ENCODE measurements at regions not wholly inside any gene's neighbourhood (a gene's known extent, or its start where the extent isn't known, plus 50 kb on each side); places are given as distances from the start of the nearest gene placed in this dataset.

- peaks cover 4% of the 10 kb centered on the region for H3K27me3 Mint-ChIP-seq
These were observed 116.9 kb upstream of the GDF10 start for GRCh38 chr10:47182934-47183703.

GRCh38 chr10:47183704-47184041 is 116.3 kb upstream of the GDF10 start:
- no peaks in the 10 kb centered on the region for H3K4me1 Mint-ChIP-seq (ENCODE audit: low read depth)
- H3K27me3 Mint-ChIP-seq: peaks cover 3% of the 10 kb centered on the region
- DNase-seq (ENCODE audit: low spot score, unreplicated experiment): no peak
- no peak overlapping the region for H3K27ac Mint-ChIP-seq
- no peak overlapping the region for H3K4me3 Mint-ChIP-seq (ENCODE audit: low read depth)
- TF ChIP-seq CTCF (IDR thresholded peaks at IDR 0.05; ENCODE audit: unreplicated experiment): no peak
- no peaks in the 10 kb centered on the region for H3K36me3 Mint-ChIP-seq (ENCODE audit: insufficient read depth)
- no peaks in the 10 kb centered on the region for H3K9me3 Mint-ChIP-seq (ENCODE audit: low read depth)

More at GRCh38 chr10:47182934-47183703, 116.9 kb upstream of the GDF10 start:
- Mint-ChIP-seq H3K4me3 (ENCODE audit: low read depth) (no peak overlapping the region), H3K4me1 (ENCODE audit: low read depth) (no peaks in the 10 kb centered on the region), H3K9me3 (ENCODE audit: low read depth) (no peaks in the 10 kb centered on the region), H3K27ac (no peak overlapping the region), H3K36me3 (ENCODE audit: insufficient read depth) (no peaks in the 10 kb centered on the region)
- DNase-seq (ENCODE audit: low spot score, unreplicated experiment): no peak
- TF ChIP-seq CTCF (IDR thresholded peaks at IDR 0.05; ENCODE audit: unreplicated experiment): no peak

- no peak for DNase-seq (ENCODE audit: low spot score, unreplicated experiment)
- Mint-ChIP-seq H3K36me3 (ENCODE audit: insufficient read depth) (no peaks in the 10 kb centered on the region), H3K4me3 (ENCODE audit: low read depth) (no peak overlapping the region), H3K9me3 (ENCODE audit: low read depth) (no peaks in the 10 kb centered on the region), H3K4me1 (ENCODE audit: low read depth) (no peaks in the 10 kb centered on the region), H3K27me3 (peaks cover 3% of the 10 kb centered on the region), H3K27ac (no peak overlapping the region)
- TF ChIP-seq CTCF (IDR thresholded peaks at IDR 0.05; ENCODE audit: unreplicated experiment): no peak
These were observed 115.7 kb upstream of the GDF10 start for GRCh38 chr10:47184273-47184672.

GRCh38 chr10:47184724-47185330 is 115.2 kb upstream of the GDF10 start:
- H3K4me3 Mint-ChIP-seq (ENCODE audit: low read depth): no peak overlapping the region
- no peaks in the 10 kb centered on the region for H3K4me1 Mint-ChIP-seq (ENCODE audit: low read depth)
- no peak for TF ChIP-seq CTCF (IDR thresholded peaks at IDR 0.05; ENCODE audit: unreplicated experiment)
- H3K27me3 Mint-ChIP-seq: peaks cover 3% of the 10 kb centered on the region
- no peaks in the 10 kb centered on the region for H3K36me3 Mint-ChIP-seq (ENCODE audit: insufficient read depth)
- H3K27ac Mint-ChIP-seq: no peak overlapping the region
- no peak for DNase-seq (ENCODE audit: low spot score, unreplicated experiment)
- H3K9me3 Mint-ChIP-seq (ENCODE audit: low read depth): no peaks in the 10 kb centered on the region

GRCh38 chr10:47186941-47187340 is 113.1 kb upstream of the GDF10 start:
- H3K4me3 Mint-ChIP-seq (ENCODE audit: low read depth): no peak overlapping the region
- no peaks in the 10 kb centered on the region for H3K36me3 Mint-ChIP-seq (ENCODE audit: insufficient read depth)
- no peak overlapping the region for H3K27ac Mint-ChIP-seq
- no peak for TF ChIP-seq CTCF (IDR thresholded peaks at IDR 0.05; ENCODE audit: unreplicated experiment)
- H3K4me1 Mint-ChIP-seq (ENCODE audit: low read depth): no peaks in the 10 kb centered on the region
- peaks cover 3% of the 10 kb centered on the region for H3K27me3 Mint-ChIP-seq
- no peak for DNase-seq (ENCODE audit: low spot score, unreplicated experiment)
- H3K9me3 Mint-ChIP-seq (ENCODE audit: low read depth): no peaks in the 10 kb centered on the region

Data from progenitor cell of endocrine pancreas (in vitro differentiated cells).